Right lobe of liver (tissue), 6 donors: ENCODE measurements at regions not wholly inside any gene's neighbourhood (a gene's known extent, or its start where the extent isn't known, plus 50 kb on each side); places are given as distances from the start of the nearest gene placed in this dataset.

Experiments used
- ATAC-seq, 4 donors: fragments of 200-7000 bp; cut with Tn5 transposase; one replicate each; pipeline ENCODE4 v1.9.1; 2020; ENCODE audit warnings: mild to moderate bottlenecking in 4 of 4, moderate library complexity in 4 of 4
- DNase-seq, 3 donors: peaks; one replicate each; pipeline ENCODE4 v3.0.0-alpha.2; 2020
- H3K27ac ChIP-seq, 3 donors: fragments of 200-600 bp; one replicate each; pipeline ENCODE4 v1.8.0; 2022
- H3K27me3 ChIP-seq, 2 donors: fragments of 200-600 bp; one replicate each; pipeline ENCODE4 v1.8.0; 2022
- H3K36me3 ChIP-seq, 4 donors: fragments of 200-600 bp; sonication (generic) in 1 of 4; one replicate each; pipeline versions ENCODE4 v1.5.1 to v1.8.0; 2017 to 2022; ENCODE audit warnings: control low read depth in 1 of 4
- H3K4me1 ChIP-seq, 4 donors: fragments of 200-600 bp; sonication (generic) in 1 of 4; one replicate each; pipeline versions ENCODE4 v1.5.1 to v1.8.0; 2017 to 2022; ENCODE audit warnings: control low read depth in 1 of 4
- H3K4me3 ChIP-seq, 3 donors: fragments of 200-600 bp; one replicate each; pipeline ENCODE4 v1.8.0; 2022
- H3K9me3 ChIP-seq, 4 donors: fragments of 200-600 bp; sonication (generic) in 1 of 4; one replicate each; pipeline versions ENCODE4 v1.5.1 to v1.8.0; 2017 to 2022; ENCODE audit warnings: control low read depth in 1 of 4
- POLR2A ChIP-seq: fragments of 450-650 bp; IDR thresholded peaks from one replicate; pipeline ENCODE4 v1.6.1; 2017; ENCODE audit warnings: antibody characterized with exemption, mild to moderate bottlenecking
- WGBS: methylation state at CpG from one replicate; pipeline ENCODE4 v1.1.6; 2018; ENCODE audit warnings: low coverage, low lambda C conversion rate; ENCODE audit not compliant: insufficient coverage; ENCODE audit errors: missing lambda C conversion rate; 5-methylcytosine and 5-hydroxymethylcytosine counted together
- intact Hi-C, 2 donors: fragments of 100-400 bp; cut with DNase I; formaldehyde crosslinking; loops; one replicate each; pipeline versions ENCODE4 v1.11.2 to v1.14.1; 2022
- TF ChIP-seq, protein P1 (sequence below), 4 donors: fragments of 200-600 bp in 3 of 4; fragments of 450-650 bp in 1 of 4; IDR thresholded peaks; one replicate each; pipeline versions ENCODE4 v1.5.1 to v1.8.0; 2016 to 2022; ENCODE audit warnings: antibody characterized with exemption in 4 of 4, mild to moderate bottlenecking in 2 of 4
- donor health status: DM: no; HTN: yes; CAD: no.
- donor health status: DM: no; HTN: no; CAD: no.
- donor health status: DM: no; HTN: no; CAD: no.
- donor health status: DM: no; HTN: yes; CAD: no.
- donor health status: DM: no; HTN: yes; CAD: no.

DNA sequence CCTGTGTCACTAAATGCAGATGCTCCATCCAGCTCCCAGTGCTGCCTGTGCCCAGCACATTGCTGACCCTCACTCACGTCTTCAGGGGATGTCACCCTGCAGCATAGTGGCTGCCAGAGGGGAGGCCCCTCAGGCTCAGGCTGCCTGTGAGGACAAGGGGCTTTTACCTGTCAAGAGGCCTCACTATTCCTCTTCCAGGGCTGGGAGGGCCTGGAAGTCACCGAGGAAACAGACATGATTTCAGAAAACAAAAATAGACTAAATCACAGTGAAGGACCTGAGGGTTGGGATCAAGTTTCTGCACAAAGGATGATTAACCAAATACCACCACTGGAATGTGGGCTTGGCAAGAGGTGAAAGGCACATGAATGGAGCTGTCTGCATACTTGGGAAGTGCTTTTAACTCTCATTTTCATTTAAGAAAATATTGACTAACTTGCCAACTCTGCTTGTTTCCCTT lies 1202.3 kb downstream of the BCL11B start:
- Histone ChIP-seq H3K27me3 (no peaks in the 10 kb centered on the region), H3K9me3 (no peaks in the 10 kb centered on the region), H3K27ac (no peak overlapping the region), H3K36me3 (no peaks in the 10 kb centered on the region), H3K4me3 (no peak overlapping the region), H3K4me1 (no peaks in the 10 kb centered on the region)
- DNase-seq (no peak), ATAC-seq (no peak)
- 30% methylated on average over 2 of the region's 2 CpGs for WGBS
- intact Hi-C loops, result no loop called here
- TF ChIP-seq, protein P1, sequence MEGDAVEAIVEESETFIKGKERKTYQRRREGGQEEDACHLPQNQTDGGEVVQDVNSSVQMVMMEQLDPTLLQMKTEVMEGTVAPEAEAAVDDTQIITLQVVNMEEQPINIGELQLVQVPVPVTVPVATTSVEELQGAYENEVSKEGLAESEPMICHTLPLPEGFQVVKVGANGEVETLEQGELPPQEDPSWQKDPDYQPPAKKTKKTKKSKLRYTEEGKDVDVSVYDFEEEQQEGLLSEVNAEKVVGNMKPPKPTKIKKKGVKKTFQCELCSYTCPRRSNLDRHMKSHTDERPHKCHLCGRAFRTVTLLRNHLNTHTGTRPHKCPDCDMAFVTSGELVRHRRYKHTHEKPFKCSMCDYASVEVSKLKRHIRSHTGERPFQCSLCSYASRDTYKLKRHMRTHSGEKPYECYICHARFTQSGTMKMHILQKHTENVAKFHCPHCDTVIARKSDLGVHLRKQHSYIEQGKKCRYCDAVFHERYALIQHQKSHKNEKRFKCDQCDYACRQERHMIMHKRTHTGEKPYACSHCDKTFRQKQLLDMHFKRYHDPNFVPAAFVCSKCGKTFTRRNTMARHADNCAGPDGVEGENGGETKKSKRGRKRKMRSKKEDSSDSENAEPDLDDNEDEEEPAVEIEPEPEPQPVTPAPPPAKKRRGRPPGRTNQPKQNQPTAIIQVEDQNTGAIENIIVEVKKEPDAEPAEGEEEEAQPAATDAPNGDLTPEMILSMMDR (IDR thresholded peaks at IDR 0.05), result no peak
- no peak for TF ChIP-seq POLR2A

DNA sequence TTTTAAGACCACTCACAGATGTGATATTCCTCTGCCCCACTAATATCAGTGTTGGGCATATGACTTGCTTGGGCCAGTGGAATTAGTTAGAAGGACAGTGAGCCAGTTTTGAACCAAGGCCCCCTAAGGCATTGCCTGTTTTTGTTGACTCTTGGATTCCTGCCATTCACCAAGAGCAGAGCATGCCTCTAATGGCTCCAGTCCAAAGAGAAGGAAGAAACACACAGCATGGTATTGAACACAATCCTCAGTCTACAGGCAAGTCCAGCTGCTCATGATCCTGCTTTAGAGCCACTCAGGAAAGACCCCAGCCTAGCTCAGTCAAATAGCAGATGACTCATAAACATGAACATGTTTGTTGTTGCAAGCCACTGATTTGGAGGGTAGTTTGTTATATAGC lies 1201.5 kb downstream of the BCL11B start:
- no peak for DNase-seq
- H3K4me1 ChIP-seq, result no peaks in the 10 kb centered on the region
- H3K27ac ChIP-seq, result no peak overlapping the region
- H3K27me3 ChIP-seq, result no peaks in the 10 kb centered on the region
- H3K36me3 ChIP-seq, result no peaks in the 10 kb centered on the region
- TF ChIP-seq, protein P1 (IDR thresholded peaks at IDR 0.05), result no peak
- TF ChIP-seq POLR2A, result no peak
- H3K9me3 ChIP-seq, result no peaks in the 10 kb centered on the region
- no peak for ATAC-seq
- intact Hi-C loops, result no loop called here
- no peak overlapping the region for H3K4me3 ChIP-seq

DNA sequence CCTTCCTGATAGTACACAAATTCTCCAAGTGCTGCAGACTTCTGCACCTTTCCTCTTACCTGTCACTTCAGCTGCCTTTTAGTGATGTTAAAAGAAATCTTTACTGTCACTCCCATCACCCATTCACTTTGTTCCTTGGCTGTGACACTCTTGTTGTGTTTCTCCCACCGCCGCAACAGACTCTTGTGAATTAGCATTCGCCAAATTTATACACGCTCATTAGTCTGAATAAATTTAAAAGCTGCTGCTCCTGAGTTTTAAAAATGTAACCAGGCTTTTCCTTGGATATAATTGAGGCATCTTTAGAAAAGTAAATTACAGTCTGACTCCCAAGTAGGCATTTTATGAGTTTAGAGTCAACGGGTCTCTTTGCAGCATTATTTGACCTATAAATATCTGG lies 1197.9 kb downstream of the BCL11B start:
- H3K27me3 ChIP-seq, result no peaks in the 10 kb centered on the region
- 69% methylated on average over 5 of the region's 5 CpGs for WGBS
- H3K9me3 ChIP-seq, result no peaks in the 10 kb centered on the region
- no peaks in the 10 kb centered on the region for H3K4me1 ChIP-seq
- ATAC-seq (no peak), DNase-seq (no peak)
- no peak overlapping the region for H3K4me3 ChIP-seq
- no peak overlapping the region for H3K27ac ChIP-seq
- TF ChIP-seq, protein P1 (IDR thresholded peaks at IDR 0.05), result no peak
- TF ChIP-seq POLR2A, result no peak
- intact Hi-C loops, result no loop called here
- H3K36me3 ChIP-seq, result no peaks in the 10 kb centered on the region

DNA sequence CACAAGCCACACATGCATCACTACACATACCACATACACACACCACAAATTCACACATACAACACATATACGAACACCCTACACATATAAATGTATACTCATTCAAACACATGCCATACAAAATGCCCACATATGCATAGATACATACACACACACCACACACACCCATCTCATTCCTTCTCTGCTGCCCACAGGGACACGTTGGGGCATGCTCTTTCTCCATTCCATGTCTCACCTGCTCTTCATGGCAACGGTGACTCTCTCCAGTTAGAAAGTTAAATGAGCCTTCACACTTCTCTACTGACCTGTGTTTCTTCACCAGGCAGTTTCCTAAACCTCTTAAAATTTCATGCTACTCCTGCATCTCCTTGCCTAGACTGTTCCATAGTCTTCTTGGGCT lies 1194.8 kb downstream of the BCL11B start:
- no peak overlapping the region for H3K4me3 ChIP-seq
- ATAC-seq (no peak), DNase-seq (no peak)
- no peaks in the 10 kb centered on the region for H3K4me1 ChIP-seq
- no peaks in the 10 kb centered on the region for H3K9me3 ChIP-seq
- H3K27me3 ChIP-seq, result no peaks in the 10 kb centered on the region
- intact Hi-C loops, result no loop called here
- 50% methylated on average over 3 of the region's 3 CpGs for WGBS
- TF ChIP-seq, protein P1 (IDR thresholded peaks at IDR 0.05), result no peak
- no peak for TF ChIP-seq POLR2A
- no peak overlapping the region for H3K27ac ChIP-seq
- no peaks in the 10 kb centered on the region for H3K36me3 ChIP-seq

DNA sequence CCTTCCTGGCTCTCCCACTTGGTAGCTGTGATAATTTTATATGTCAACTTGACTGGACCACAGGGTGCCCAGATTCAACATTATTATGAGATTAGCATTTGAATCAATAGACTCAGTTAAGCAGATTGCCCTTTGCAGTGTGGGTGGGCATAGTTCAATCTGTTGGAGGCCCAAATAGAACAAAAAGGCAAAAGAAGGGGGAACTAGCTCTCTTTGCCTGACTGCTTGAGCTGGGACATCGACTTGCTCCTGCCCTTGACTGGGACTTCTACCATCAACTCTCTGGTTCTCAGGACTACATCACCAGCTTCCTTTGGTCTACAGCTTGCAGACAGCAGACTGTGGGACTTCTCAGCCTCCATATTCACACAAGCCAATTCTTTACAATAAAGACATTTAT lies 1189.2 kb downstream of the BCL11B start:
- intact Hi-C loops, result no loop called here
- H3K36me3 ChIP-seq, result no peaks in the 10 kb centered on the region
- ATAC-seq, result no peak
- H3K4me3 ChIP-seq, result no peak overlapping the region
- H3K27me3 ChIP-seq, result no peaks in the 10 kb centered on the region
- H3K27ac ChIP-seq, result no peak overlapping the region
- WGBS, result 33% methylated on average over 1 of the region's 1 CpG
- H3K4me1 ChIP-seq, result no peaks in the 10 kb centered on the region
- H3K9me3 ChIP-seq, result no peaks in the 10 kb centered on the region
- DNase-seq, result no peak
- TF ChIP-seq, protein P1 (IDR thresholded peaks at IDR 0.05), result no peak
- no peak for TF ChIP-seq POLR2A
